Astrocyte (in vitro differentiated cells and primary cell): ENCODE measurements at regions not wholly inside any gene's neighbourhood (a gene's known extent, or its start where the extent isn't known, plus 50 kb on each side); places are given as distances from the start of the nearest gene placed in this dataset.

Experiments used
- DNase-seq: peaks from one replicate; pipeline ENCODE4 v3.0.0-alpha.2; 2010; ENCODE audit warnings: low read depth
- FAIRE-seq: peaks from 2 replicates; lab custom pipeline; 2011; peaks lifted over from hg19 to GRCh38; lab: Jason Lieb, UNC
- H2AFZ ChIP-seq: 2 replicates; pipeline ENCODE4 v1.6.0; 2012; ENCODE audit warnings: low read depth, low read length, inconsistent platforms
- H3K27ac ChIP-seq: 2 replicates; pipeline ENCODE4 v1.5.1; 2011; ENCODE audit warnings: low read depth, low read length, inconsistent platforms
- H3K27me3 ChIP-seq: 2 replicates; pipeline ENCODE4 v1.6.0; 2011; ENCODE audit warnings: low read length, inconsistent platforms; ENCODE audit not compliant: insufficient read depth
- H3K36me3 ChIP-seq: 2 replicates; pipeline ENCODE4 v1.5.1; 2011; ENCODE audit warnings: low read length, inconsistent platforms; ENCODE audit not compliant: insufficient read depth
- H3K4me1 ChIP-seq: 2 replicates; pipeline ENCODE4 v1.5.1; 2011; ENCODE audit warnings: low read length, inconsistent platforms; ENCODE audit not compliant: insufficient read depth
- H3K4me2 ChIP-seq: 2 replicates; pipeline ENCODE4 v1.6.0; 2012; ENCODE audit warnings: low read length, inconsistent platforms
- H3K4me3 ChIP-seq: 2 replicates; pipeline ENCODE4 v1.5.1; 2011; ENCODE audit warnings: low read depth, mild to moderate bottlenecking, low read length, inconsistent platforms; ENCODE audit not compliant: insufficient read depth
- H3K79me2 ChIP-seq: 2 replicates; pipeline ENCODE4 v1.6.0; 2012; ENCODE audit warnings: mild to moderate bottlenecking, low read length, inconsistent platforms; ENCODE audit not compliant: insufficient read depth
- H3K9ac ChIP-seq: 2 replicates; pipeline ENCODE4 v1.6.0; 2012; ENCODE audit warnings: mild to moderate bottlenecking, low read length, inconsistent platforms
- H3K9me3 ChIP-seq: 2 replicates; pipeline ENCODE4 v1.5.1; 2012; ENCODE audit warnings: low read depth, mild to moderate bottlenecking, low read length, inconsistent platforms; ENCODE audit not compliant: insufficient read depth
- H4K20me1 ChIP-seq: 2 replicates; pipeline ENCODE4 v1.6.0; 2012; ENCODE audit warnings: low read length, inconsistent platforms; ENCODE audit not compliant: insufficient read depth
- H3K27ac Mint-ChIP-seq: one replicate; pipeline ENCODE4 v1.8.0; 2021; ENCODE audit warnings: mild to moderate bottlenecking, mixed read lengths; ENCODE audit not compliant: unreplicated experiment
- H3K27me3 Mint-ChIP-seq: one replicate; pipeline ENCODE4 v1.8.0; 2021; ENCODE audit warnings: low read depth, mixed read lengths; ENCODE audit not compliant: unreplicated experiment
- H3K36me3 Mint-ChIP-seq: one replicate; pipeline ENCODE4 v1.8.0; 2021; ENCODE audit warnings: low read depth, mixed read lengths; ENCODE audit not compliant: unreplicated experiment
- H3K4me1 Mint-ChIP-seq: one replicate; pipeline ENCODE4 v1.8.0; 2021; ENCODE audit warnings: low read depth, mixed read lengths; ENCODE audit not compliant: unreplicated experiment
- H3K4me3 Mint-ChIP-seq: one replicate; pipeline ENCODE4 v1.8.0; 2021; ENCODE audit warnings: mild to moderate bottlenecking, moderate library complexity, mixed read lengths; ENCODE audit not compliant: unreplicated experiment
- H3K9me3 Mint-ChIP-seq: one replicate; pipeline ENCODE4 v1.8.0; 2021; ENCODE audit warnings: mild to moderate bottlenecking, mixed read lengths; ENCODE audit not compliant: unreplicated experiment
- CTCF ChIP-seq: IDR thresholded peaks from 2 replicates; pipeline ENCODE4 v1.5.1; 2011; ENCODE audit warnings: low read depth, mild to moderate bottlenecking, inconsistent platforms, low read length, moderate library complexity; ENCODE audit not compliant: insufficient read depth
- EZH2 ChIP-seq: IDR thresholded peaks from 2 replicates; pipeline ENCODE4 v1.6.1; 2012; ENCODE audit warnings: mild to moderate bottlenecking, low read length, inconsistent platforms; ENCODE audit not compliant: insufficient read depth

- Histone ChIP-seq H2AFZ (peak overlapping the region; percentile 51), H3K4me2 (no peak overlapping the region)
- peaks cover 20% of the 10 kb centered on the region for H3K4me1 Mint-ChIP-seq
These were observed 64.0 kb upstream of the PTPRJ start for GRCh38 chr11:47916361-47916841.

GRCh38 chr11:47915783-47916182 is 64.6 kb upstream of the PTPRJ start:
- Histone ChIP-seq H4K20me1 (no peaks in the 10 kb centered on the region), H3K36me3 (no peaks in the 10 kb centered on the region), H3K4me1 (peaks cover 15% of the 10 kb centered on the region), H3K4me3 (no peak overlapping the region), H3K9ac (no peak overlapping the region), H3K9me3 (no peaks in the 10 kb centered on the region), H3K4me2 (no peak overlapping the region), H2AFZ (no peak overlapping the region), H3K27ac (no peak overlapping the region), H3K27me3 (no peaks in the 10 kb centered on the region), H3K79me2 (no peaks in the 10 kb centered on the region)
- Mint-ChIP-seq H3K4me1 (peaks cover 20% of the 10 kb centered on the region), H3K9me3 (no peaks in the 10 kb centered on the region), H3K27me3 (no peaks in the 10 kb centered on the region), H3K4me3 (no peak overlapping the region), H3K36me3 (no peaks in the 10 kb centered on the region), H3K27ac (no peak overlapping the region)
- DNase-seq: no peak
- no peak for TF ChIP-seq CTCF
- no peak for FAIRE-seq

More at GRCh38 chr11:47916361-47916841, 64.0 kb upstream of the PTPRJ start:
- no peak for FAIRE-seq
- Histone ChIP-seq H3K4me1 (peaks cover 15% of the 10 kb centered on the region), H3K9ac (no peak overlapping the region), H4K20me1 (no peaks in the 10 kb centered on the region), H3K27ac (no peak overlapping the region), H3K4me3 (no peak overlapping the region), H3K79me2 (no peaks in the 10 kb centered on the region), H3K27me3 (no peaks in the 10 kb centered on the region), H3K9me3 (no peaks in the 10 kb centered on the region), H3K36me3 (no peaks in the 10 kb centered on the region)
- Mint-ChIP-seq H3K4me3 (no peak overlapping the region), H3K27ac (no peak overlapping the region), H3K9me3 (no peaks in the 10 kb centered on the region), H3K27me3 (no peaks in the 10 kb centered on the region), H3K36me3 (no peaks in the 10 kb centered on the region)
- DNase-seq: peak; percentile 66
- TF ChIP-seq CTCF (no peak), EZH2 (no peak)

GRCh38 chr11:47915374-47915773 is 65.0 kb upstream of the PTPRJ start:
- H3K4me3 ChIP-seq: no peak overlapping the region
- H3K79me2 ChIP-seq: no peaks in the 10 kb centered on the region
- no peaks in the 10 kb centered on the region for H3K27me3 ChIP-seq
- no peak overlapping the region for H3K4me2 ChIP-seq
- no peak overlapping the region for H3K9ac ChIP-seq
- H3K36me3 ChIP-seq: no peaks in the 10 kb centered on the region
- FAIRE-seq (no peak), DNase-seq (no peak)
- Mint-ChIP-seq H3K27ac (no peak overlapping the region), H3K27me3 (no peaks in the 10 kb centered on the region), H3K4me1 (peaks cover 20% of the 10 kb centered on the region), H3K9me3 (no peaks in the 10 kb centered on the region), H3K4me3 (no peak overlapping the region), H3K36me3 (no peaks in the 10 kb centered on the region)
- H3K27ac ChIP-seq: no peak overlapping the region
- TF ChIP-seq CTCF: no peak
- no peak for TF ChIP-seq EZH2
- H4K20me1 ChIP-seq: no peaks in the 10 kb centered on the region
- no peaks in the 10 kb centered on the region for H3K9me3 ChIP-seq
- no peak overlapping the region for H2AFZ ChIP-seq
- H3K4me1 ChIP-seq: peaks cover 15% of the 10 kb centered on the region
